Muscle of leg (tissue), 3 donors: ENCODE measurements at regions not wholly inside any gene's neighbourhood (a gene's known extent, or its start where the extent isn't known, plus 50 kb on each side); places are given as distances from the start of the nearest gene placed in this dataset.
"Not testable (repeated sequence)": the region's sequence is repeated elsewhere in the genome, so short reads cannot be mapped to it uniquely, and the experiment has no call there.

Experiments used
- DNase-seq: peaks from one replicate; pipeline ENCODE4 v3.0.0; 2013
- H3K27ac ChIP-seq: one replicate; pipeline ENCODE4 v1.5.1; 2013; ENCODE audit warnings: mild to moderate bottlenecking, low read length, control low read depth
- H3K27me3 ChIP-seq: one replicate; pipeline ENCODE4 v1.6.1; 2013; ENCODE audit warnings: low read length; ENCODE audit not compliant: control insufficient read depth, insufficient read depth
- H3K36me3 ChIP-seq: one replicate; pipeline ENCODE4 v1.6.1; 2013; ENCODE audit warnings: low read length; ENCODE audit not compliant: control insufficient read depth, insufficient read depth
- H3K4me1 ChIP-seq: one replicate; pipeline ENCODE4 v1.6.1; 2013; ENCODE audit warnings: low read length; ENCODE audit not compliant: control insufficient read depth, insufficient read depth
- H3K4me3 ChIP-seq: one replicate; pipeline ENCODE4 v1.5.1; 2013; ENCODE audit warnings: low read length, control low read depth
- H3K9me3 ChIP-seq: replicated peaks from 2 replicates; pipeline ENCODE4 v1.6.1; 2013; ENCODE audit warnings: low read depth, low read length; ENCODE audit not compliant: control insufficient read depth
- WGBS: methylation state at CpG from one replicate; pipeline ENCODE4 v1.1.5; 2013; ENCODE audit warnings: missing lambda C conversion rate; ENCODE audit not compliant: insufficient coverage; 5-methylcytosine and 5-hydroxymethylcytosine counted together

DNA sequence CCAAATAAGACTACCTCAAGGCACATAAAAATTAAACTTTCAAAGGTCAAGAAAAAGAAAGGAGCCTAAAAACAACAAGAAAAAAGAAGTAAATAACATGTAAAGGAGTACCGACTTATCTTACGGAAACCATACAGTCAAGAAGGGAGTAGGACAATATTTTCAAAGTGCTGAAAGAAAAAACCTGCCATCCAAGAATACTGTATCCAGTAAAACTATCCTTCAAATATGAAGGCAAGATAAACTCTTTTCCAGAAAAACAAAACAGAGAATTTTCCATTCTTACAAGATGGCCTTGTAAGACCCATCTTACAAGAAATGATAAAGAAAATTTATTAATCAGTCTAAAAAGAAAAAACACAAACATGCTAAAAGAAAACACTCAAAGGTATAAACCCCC lies 302.2 kb downstream of the LMBRD1 start:
- no peak for DNase-seq
- Histone ChIP-seq H3K9me3 (peaks cover 4% of the 10 kb centered on the region), H3K27me3 (no peaks in the 10 kb centered on the region), H3K4me3 (no peak overlapping the region), H3K36me3 (no peaks in the 10 kb centered on the region), H3K4me1 (no peaks in the 10 kb centered on the region), H3K27ac (no peak overlapping the region)
- WGBS = no CpG with 5 or more reads among the region's 2 CpGs

DNA sequence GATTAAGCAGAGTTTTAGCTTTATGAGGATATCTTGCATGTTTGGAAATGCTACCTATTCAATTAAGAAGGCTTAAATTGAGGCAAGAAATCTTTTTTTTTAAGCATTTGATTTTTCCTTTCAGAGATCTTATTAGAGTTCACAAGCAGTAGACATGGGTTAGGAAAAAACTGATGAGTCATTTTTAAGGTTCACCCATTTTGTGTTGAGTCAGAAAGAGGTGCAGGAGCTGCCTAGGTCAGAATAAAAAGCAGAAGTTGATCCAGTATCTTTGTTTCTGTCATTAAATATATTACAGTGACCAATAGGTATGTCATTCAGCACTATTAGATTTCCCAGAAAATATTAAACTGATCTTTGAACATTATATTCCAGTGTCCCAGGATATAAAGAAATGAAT lies 306.8 kb downstream of the LMBRD1 start:
- no peaks in the 10 kb centered on the region for H3K27me3 ChIP-seq
- H3K36me3 ChIP-seq = no peaks in the 10 kb centered on the region
- no peak overlapping the region for H3K4me3 ChIP-seq
- H3K9me3 ChIP-seq = peaks cover 4% of the 10 kb centered on the region
- no peak overlapping the region for H3K27ac ChIP-seq
- DNase-seq = no peak
- H3K4me1 ChIP-seq = no peaks in the 10 kb centered on the region

DNA sequence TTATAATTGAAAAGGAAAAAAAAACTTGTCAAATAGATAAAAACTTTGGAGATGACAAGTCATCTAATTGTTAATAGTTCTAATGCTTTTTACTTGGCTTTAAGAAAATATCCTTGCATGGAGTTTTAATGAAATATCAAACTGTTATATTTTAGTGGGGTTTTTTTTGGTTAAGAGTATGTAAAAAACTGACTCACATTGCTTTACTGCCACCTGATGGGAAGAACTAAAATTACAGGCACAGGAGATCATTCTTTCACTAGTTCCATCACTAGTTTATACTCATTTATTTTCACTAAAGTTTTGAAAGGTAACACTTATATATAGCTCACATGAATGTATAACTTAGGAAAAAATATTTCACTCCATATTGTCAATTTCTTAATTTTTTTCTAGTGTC lies 309.1 kb downstream of the LMBRD1 start:
- no peak overlapping the region for H3K27ac ChIP-seq
- no peaks in the 10 kb centered on the region for H3K4me1 ChIP-seq
- H3K9me3 ChIP-seq = no peaks in the 10 kb centered on the region
- no peak for DNase-seq
- no peak overlapping the region for H3K4me3 ChIP-seq
- no peaks in the 10 kb centered on the region for H3K36me3 ChIP-seq
- no peaks in the 10 kb centered on the region for H3K27me3 ChIP-seq

DNA sequence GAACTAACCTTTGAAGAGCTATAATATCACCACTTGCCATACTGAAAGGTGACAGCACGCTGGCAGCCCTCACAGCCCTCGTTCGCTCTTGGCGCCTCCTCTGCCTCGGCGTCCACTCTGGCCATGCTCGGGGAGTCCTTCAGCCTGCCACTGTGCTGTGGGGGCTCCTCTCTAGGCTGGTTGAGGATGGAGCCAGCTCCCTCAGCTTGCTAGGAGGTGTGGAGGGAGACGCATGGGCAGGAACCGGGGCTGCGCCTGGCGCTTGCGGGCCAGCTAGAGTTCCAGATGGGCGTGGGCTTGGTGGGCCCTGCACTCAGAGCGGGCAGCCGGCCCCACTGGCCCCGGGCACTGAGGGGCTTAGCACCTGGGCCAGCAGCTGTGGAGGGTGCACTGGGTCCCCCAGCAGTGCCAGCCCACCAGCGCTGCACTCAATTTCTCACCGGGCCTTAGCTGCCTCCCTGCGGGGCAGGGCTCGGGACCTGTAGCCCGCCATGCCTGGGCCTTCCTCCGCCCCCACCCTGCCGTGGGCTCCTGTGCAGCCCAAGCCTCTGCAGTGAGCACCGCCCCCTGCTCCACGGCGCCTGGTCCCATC lies 329.7 kb downstream of the LMBRD1 start:
- Histone ChIP-seq H3K36me3 (no peaks in the 10 kb centered on the region), H3K27ac (no peak overlapping the region), H3K27me3 (no peaks in the 10 kb centered on the region), H3K4me3 (no peak overlapping the region), H3K9me3 (no peaks in the 10 kb centered on the region), H3K4me1 (no peaks in the 10 kb centered on the region)
- WGBS = 87% methylated on average over 23 of the region's 26 CpGs
- no peak for DNase-seq

DNA sequence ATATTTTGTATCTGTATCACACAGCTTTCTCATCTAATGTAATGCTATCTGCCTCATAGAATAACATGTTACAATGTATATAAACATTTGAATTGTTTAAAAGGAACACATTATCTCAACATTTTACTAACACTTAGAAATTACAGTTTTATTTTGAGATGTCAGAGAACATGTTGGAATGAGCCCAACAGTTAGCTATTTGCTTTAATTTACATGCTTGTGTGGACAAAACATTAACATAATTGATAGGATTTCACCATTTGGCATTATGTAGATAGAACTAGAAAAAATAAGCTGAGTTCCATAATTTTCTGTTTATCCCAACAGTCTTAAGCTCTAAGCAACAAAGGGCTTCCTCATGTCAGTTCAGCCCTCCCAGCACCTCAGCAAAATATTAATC lies 330.9 kb downstream of the LMBRD1 start:
- no peaks in the 10 kb centered on the region for H3K27me3 ChIP-seq
- no peak overlapping the region for H3K27ac ChIP-seq
- no peaks in the 10 kb centered on the region for H3K9me3 ChIP-seq
- DNase-seq = no peak
- no peaks in the 10 kb centered on the region for H3K36me3 ChIP-seq
- no peak overlapping the region for H3K4me3 ChIP-seq
- H3K4me1 ChIP-seq = no peaks in the 10 kb centered on the region

DNA sequence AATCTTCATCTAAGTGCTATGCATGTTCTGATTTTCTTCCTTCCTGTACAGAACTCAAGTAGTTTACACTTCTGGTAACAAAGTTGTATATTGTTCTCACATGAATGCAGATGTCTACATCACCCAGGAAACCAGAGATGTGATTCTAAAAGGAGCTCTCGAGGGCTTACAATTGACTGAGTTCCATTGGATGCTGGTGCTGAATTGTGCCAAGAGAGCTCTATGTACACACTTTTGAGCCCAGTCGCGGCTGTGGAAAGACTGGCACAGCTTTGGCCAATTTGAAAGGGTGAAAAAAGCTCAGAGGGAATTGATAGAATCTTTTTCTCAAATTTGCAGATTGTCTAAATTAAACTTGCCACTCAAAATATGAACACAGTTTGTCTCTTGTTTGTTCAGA lies 340.7 kb downstream of the LMBRD1 start:
- H3K4me3 ChIP-seq = no peak overlapping the region
- H3K9me3 ChIP-seq = peaks cover 3% of the 10 kb centered on the region
- H3K27ac ChIP-seq = no peak overlapping the region
- DNase-seq = no peak
- WGBS = 69% methylated on average over 3 of the region's 3 CpGs
- no peaks in the 10 kb centered on the region for H3K36me3 ChIP-seq
- no peaks in the 10 kb centered on the region for H3K4me1 ChIP-seq
- H3K27me3 ChIP-seq = no peaks in the 10 kb centered on the region

DNA sequence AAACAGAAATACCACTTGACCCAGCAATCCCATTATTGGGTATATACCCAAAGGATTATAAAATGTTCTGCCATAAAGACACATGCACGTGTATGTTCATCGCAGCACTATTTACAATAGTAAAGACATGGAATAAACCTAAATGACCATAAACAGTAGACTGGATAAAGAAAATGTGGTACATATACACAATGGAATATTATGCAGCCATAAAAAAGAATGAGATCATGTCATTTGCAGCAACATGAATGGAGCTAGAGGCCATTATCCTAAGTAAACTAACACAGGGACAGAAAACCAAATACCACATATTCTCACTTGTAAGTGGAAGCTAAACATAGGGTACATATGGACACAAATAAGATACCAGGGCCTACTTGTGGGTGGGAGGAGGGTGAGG lies 342.2 kb downstream of the LMBRD1 start:
- WGBS = no CpG with 5 or more reads among the region's 2 CpGs
- DNase-seq, H3K27me3 ChIP-seq, H3K4me1 ChIP-seq, H3K27ac ChIP-seq, H3K4me3 ChIP-seq, H3K36me3 ChIP-seq, H3K9me3 ChIP-seq: not testable (repeated sequence)

DNA sequence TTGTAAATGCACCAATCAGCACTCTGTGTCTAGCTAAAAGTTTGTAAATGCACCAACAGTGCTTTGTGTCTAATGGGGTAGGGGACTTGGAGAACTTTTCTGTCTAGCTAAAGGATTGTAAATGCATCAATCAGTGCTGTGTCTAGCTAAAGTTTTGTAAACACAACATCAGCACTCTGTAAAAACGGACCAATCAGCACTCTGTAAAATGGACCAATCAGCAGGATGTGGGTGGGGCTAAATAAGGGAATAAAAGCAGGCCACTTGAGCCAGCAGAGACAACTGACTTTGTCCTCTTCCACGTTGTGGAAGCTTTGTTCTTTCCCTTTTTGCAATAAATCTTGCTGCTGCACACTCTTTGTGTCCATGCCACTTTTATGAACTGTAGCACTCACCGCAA lies 346.3 kb downstream of the LMBRD1 start:
- DNase-seq, H3K27me3 ChIP-seq, H3K27ac ChIP-seq, H3K9me3 ChIP-seq, H3K4me3 ChIP-seq, H3K4me1 ChIP-seq, H3K36me3 ChIP-seq: not testable (repeated sequence)
- WGBS = 70% methylated on average over 2 of the region's 3 CpGs

DNA sequence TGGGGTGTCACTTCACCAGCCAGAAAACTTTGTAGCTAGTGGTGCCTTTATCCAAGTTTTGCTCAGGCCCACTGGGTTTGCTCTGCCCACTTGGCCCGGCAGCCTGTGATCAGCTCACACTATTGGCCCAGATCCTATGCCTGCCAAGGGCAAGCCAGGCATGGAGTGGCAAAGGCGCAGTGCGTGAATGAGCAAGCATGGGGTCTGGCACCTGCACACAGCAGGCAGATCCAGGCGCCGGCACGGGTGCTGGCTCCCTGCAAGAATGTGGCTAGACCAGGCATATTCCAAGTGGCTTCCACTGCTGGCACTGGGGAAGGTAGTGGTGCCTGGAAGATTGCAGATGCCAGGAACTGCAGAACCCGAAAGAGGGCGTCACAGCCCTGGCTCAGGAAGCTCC lies 346.9 kb downstream of the LMBRD1 start:
- no peak for DNase-seq
- Histone ChIP-seq H3K9me3 (peaks cover 6% of the 10 kb centered on the region), H3K27ac (no peak overlapping the region), H3K4me3 (no peak overlapping the region), H3K36me3 (no peaks in the 10 kb centered on the region), H3K27me3 (no peaks in the 10 kb centered on the region), H3K4me1 (no peaks in the 10 kb centered on the region)
- 96% methylated on average over 6 of the region's 8 CpGs for WGBS
